Frontal cortex (tissue), 3 donors: ENCODE measurements at regions not wholly inside any gene's neighbourhood (a gene's known extent, or its start where the extent isn't known, plus 50 kb on each side); places are given as distances from the start of the nearest gene placed in this dataset.
"Not testable (repeated sequence)": the region's sequence is repeated elsewhere in the genome, so short reads cannot be mapped to it uniquely, and the experiment has no call there.

Experiments
- DNase-seq, 2 donors: peaks; one replicate each; pipeline ENCODE4 v3.0.0; 2012; ENCODE audit warnings: low spot score in 2 of 2
- FAIRE-seq: peaks from 2 replicates; lab custom pipeline; 2012; peaks lifted over from hg19 to GRCh38; lab: Jason Lieb, UNC
- donor health status: control.
- donor health status: control.
- donor health status: control.

DNA sequence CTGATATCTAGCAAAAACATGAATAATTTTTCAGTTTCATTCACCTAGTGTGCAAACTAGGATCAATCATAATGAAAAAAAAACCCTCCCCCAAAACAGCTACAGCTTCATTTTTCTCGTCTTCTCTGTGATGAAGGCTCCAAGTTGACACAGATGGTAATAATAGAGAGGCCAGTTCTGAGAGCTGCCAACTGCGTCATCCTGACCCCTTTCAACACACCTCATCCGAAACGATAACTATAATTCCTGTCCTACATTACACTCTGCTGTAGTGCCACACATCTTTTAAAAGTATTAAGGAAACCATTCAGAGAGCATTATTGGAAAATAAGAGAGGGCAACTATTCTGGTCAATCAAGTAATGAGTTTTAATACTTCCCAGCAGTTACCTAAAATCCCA, 962.3 kb upstream of the ADAMTS5 start:
- FAIRE-seq, DNase-seq: not testable (repeated sequence)

DNA sequence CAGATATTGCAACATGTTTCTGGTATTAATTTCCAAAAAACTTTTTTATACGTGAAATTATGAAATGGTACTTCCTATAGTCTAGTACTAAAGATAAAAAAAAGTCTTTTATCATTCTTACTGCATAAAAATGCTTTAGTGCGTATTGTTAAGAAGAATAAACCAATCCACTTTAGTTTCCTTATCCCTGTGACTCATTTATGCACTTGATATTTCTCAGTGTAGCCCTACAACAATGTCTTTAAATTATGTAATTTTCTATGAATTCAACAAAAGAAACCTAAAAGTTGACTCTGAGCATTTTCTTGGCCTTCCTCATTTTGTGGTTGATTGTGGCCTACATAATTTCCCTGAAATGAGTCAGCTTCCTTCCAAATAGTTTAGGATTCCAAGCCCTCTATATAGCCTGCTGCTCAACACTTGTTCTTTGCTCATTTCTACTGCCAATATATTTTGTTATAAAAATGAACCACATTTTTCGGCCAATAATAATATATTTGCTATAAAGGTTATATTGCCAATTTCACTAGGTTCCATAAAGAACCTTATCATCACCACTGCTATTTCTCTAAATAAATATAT, 961.7 kb upstream of the ADAMTS5 start:
- peak; percentile 53 for FAIRE-seq
- not testable (repeated sequence) for DNase-seq

- FAIRE-seq, DNase-seq: not testable (repeated sequence)
Observed at GRCh38 chr21:27921421-27921820, 954.5 kb upstream of the ADAMTS5 start.

- FAIRE-seq, DNase-seq: not testable (repeated sequence)
Observed at GRCh38 chr21:27917966-27918365, 951.1 kb upstream of the ADAMTS5 start.

DNA sequence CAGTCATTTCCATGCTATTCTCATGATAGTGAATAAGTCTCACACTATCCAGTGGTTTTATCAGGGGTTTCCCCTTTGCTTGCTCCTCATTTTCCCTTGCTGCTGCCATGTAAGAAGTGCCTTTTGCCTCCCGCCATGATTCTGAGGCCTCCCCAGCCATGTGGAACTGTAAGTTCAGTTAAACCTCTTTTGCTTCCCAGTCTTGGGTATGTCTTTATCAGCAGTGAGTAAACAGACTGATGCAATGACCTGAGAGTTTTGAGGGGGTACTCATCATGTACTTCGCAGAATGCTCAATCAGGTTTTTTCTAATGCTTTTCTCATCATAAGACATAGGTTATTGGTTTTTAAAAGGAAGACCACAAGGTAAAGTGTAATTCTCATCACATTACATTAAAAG, 949.4 kb upstream of the ADAMTS5 start:
- DNase-seq, FAIRE-seq: not testable (repeated sequence)

DNA sequence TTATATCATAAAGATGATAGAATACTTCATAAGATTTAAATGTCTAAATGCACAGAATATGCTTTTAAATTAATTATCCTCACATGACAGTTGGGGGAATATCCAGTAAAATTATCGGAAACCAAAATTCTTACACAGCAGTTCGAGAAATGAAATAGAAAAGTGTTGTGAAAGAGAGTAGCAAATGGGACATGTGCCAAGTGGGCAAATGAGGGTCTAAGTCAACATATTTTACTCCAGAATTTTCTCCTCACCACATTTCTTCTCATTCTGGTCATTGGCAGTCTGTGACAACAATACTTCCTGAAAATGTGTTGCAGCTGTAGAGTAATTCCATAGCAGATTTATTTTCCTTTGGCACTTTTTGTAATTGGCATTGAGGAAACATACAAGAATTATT, 945.2 kb upstream of the ADAMTS5 start:
- not testable (repeated sequence) for FAIRE-seq, DNase-seq

DNA sequence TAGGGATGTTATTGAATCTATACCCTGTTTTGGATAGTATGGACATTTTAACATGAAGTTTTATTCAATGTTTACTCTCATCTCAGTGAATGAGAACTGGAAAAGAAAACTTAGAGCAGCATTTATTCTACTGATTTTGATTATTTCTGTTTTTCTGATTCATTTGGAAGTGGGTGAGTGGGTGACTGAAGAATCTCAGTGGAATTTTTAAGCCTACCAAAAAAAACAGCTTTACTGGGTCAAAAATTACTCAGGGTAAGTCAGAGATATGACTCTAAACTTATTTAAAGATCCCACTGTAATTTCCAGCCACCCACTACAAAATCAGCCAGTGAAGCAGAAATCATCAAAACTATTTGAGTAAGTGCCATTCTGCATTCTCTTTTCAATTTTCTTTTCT, 942.6 kb upstream of the ADAMTS5 start:
- not testable (repeated sequence) for FAIRE-seq, DNase-seq

DNA sequence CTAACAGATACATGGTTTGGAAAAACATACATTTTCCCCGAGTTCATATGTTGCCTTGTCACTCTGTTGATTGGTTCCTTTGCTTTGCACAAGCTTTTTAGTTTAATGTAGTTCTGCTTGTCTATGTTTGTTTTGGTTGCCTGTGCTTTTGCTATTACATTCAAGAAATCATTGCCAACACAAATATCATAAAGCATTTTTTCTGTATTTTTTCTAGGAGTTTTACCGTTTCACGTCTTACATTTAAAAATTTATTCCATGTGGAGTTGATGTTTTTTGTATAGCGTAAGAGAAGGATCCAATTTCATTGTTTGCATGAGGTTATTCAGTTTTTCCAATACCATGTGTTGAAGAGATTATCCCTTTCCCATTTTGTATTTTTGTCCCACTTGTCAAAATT, 941.9 kb upstream of the ADAMTS5 start:
- DNase-seq, FAIRE-seq: not testable (repeated sequence)

DNA sequence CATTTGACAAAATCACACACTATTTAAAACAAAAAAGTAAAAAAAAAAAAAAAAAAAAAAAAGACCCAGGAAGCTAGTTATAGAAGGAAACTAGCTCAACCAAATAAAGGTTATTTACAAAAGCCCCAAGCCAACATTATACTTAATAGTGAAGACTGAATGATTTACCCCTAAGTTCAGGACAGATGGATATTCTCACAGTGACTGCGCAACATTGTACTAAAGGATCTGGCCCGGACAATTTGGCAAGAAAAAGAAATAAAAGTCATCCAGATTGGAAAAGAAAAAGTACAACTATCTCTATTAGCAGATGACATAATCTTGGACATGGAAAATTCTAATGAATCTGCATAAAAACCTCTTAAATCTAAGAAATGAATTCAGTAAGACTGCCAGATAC, 936.0 kb upstream of the ADAMTS5 start:
- DNase-seq, FAIRE-seq: not testable (repeated sequence)

GRCh38 chr21:27893619-27894018, 926.7 kb upstream of the ADAMTS5 start:
- not testable (repeated sequence) for FAIRE-seq, DNase-seq

- FAIRE-seq, result peak; percentile 73
- not testable (repeated sequence) for DNase-seq
Observed at GRCh38 chr21:27891495-27891894, 924.6 kb upstream of the ADAMTS5 start.

DNA sequence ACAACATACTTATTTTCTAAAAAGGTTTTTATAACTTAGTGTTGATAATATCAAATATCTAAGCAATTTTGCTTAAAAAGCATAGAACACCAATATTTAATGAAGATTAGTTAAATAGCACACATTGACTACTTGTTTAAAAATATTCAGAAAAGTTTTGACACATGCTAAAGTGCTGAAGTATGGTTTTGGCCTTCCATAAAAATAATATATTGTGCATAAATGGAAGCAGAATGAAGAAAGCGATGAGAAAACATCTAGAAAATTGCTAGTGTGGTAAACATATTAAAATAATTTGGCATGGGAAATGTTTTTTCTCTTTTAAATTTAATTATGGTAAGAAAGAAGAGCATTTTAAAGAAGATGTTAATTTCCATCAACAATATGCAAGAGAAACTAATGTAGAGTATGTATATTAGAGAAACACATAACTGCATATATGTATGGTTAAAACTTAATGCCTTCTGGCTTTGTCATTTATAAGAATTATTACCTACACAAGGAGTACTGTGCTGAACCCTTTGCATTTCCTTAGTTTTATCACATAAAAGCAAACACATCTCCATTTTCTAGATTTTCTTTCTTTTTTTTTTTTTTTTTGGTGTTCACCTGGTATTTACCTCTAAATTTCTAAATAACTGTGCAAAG, 921.0 kb upstream of the ADAMTS5 start:
- not testable (repeated sequence) for FAIRE-seq, DNase-seq

DNA sequence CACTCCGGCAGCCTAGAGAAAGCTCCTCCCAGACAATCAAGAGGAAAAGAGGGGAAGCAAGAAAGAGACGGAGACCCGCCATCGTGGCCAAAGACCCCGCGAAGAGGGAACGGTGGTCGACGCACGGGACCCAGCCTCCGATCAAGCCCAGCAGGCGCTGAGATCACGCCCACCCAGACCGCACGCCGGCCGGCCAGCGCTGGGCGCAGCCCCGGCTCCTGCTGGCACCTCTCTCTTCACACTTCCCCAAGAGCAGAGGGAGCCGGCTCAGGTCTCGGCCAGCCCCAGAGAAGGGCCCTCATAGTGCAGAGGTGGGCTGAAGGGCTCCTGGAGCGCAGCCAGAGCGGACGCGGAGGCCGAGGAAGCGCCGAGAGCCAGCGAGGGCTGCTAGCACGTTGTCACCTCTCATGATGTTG, 918.4 kb upstream of the ADAMTS5 start:
- FAIRE-seq, result no peak
- DNase-seq, result no peak

- FAIRE-seq, DNase-seq: not testable (repeated sequence)
Observed at GRCh38 chr21:27881331-27881730, 914.4 kb upstream of the ADAMTS5 start.

- not testable (repeated sequence) for DNase-seq, FAIRE-seq
Observed at GRCh38 chr21:27872411-27872810, 905.5 kb upstream of the ADAMTS5 start.

DNA sequence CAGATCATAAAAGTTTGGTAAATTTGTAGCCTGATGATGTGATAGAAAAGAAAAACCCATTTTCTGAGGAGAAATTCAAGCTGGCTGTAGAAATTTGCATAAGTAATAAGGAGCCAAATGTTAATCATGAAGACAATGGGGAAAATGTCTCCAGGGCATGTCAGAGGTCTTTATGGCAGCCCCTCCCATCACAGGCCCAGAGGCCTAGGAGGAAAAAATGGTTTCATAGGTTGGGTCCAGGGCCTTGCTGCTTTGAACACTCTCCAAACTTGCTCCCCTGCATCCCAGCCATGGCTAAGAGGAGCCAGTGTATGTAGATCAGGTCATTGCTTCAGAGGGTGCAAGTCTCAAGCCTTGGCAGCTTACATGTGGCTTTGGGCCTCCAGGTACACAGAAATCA, 903.9 kb upstream of the ADAMTS5 start:
- DNase-seq, FAIRE-seq: not testable (repeated sequence)

DNA sequence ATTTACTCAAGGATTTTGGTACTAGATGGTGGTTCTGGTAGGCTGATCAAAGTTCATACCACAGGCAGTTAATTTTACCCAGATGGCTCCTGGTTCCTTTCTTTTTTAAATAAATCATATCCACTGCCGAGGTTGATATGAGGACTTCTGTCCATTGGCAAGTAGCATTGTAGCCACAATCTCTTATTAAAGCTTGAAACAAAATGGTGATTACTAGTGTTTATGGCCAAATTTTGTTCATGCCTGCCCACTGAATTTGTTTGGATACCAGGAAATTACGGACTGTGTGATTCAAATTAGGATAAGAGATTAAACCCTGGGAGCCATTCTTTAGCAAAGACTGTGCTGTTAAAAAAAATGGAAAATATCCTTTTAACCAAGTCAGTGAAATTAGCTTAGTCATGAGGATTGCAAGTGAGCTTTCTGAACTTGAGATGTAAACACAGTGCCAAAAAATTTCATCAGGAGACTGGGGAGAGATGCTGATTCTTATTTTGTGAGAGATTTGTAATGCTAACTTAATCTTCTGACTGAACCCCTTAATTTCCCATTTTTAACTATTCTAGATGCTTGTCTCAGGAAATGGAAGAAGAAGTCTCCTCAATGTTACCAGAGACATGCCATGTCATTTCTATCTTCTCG, 893.5 kb upstream of the ADAMTS5 start:
- FAIRE-seq, DNase-seq: not testable (repeated sequence)

DNA sequence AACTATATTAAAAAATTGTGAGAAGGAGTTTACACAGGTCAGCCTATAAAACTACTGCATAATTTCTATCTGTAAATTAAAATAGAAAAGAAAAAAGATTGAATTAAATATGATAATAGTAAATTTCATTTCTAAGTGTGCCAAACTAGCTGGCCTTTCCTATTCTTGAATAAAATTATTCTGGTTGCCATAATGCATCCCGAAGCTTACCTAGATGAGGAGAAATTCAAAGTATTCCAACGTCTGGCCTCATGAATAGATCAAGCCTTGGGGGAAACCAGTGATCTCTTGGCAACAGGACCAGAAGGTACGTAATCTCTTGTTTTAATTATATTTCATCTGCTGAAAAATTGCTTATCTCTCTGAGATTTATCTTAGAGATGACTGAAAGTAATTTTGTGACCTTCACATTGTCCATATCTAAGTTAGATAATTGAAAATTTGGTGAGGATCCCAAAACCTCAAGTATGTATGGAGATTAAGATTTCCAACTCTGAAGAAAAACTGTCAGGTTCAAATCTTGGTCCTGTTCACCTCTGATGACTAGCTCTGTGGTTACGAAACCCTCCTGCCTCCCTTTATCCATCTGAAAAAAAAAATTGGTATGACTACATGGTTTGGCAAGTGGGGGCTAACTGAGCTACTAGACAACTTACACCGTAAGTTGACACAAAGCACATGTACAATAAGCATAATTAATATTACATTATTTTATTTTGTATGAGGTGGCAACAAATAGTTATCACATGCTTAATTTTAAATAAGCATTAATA, 891.4 kb upstream of the ADAMTS5 start:
- not testable (repeated sequence) for FAIRE-seq, DNase-seq

DNA sequence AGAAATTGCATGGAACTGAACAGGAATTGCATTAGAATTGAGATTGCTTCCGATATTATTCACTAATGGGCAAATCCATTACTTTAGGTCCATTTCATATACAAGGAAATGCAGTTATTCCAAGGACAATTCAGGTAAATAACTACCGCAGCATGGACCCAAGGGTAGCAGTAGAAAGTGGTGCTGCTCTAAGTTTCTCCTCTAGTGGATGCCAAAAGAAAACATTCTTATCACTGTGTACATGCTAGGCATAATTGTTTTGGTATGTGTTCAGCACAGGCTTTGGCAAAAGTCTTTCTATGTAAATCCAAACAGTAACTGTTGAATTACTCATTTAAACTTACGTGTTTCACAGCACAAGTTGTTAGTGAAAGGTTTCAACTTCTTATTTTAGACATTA, 890.1 kb upstream of the ADAMTS5 start:
- not testable (repeated sequence) for FAIRE-seq, DNase-seq

DNA sequence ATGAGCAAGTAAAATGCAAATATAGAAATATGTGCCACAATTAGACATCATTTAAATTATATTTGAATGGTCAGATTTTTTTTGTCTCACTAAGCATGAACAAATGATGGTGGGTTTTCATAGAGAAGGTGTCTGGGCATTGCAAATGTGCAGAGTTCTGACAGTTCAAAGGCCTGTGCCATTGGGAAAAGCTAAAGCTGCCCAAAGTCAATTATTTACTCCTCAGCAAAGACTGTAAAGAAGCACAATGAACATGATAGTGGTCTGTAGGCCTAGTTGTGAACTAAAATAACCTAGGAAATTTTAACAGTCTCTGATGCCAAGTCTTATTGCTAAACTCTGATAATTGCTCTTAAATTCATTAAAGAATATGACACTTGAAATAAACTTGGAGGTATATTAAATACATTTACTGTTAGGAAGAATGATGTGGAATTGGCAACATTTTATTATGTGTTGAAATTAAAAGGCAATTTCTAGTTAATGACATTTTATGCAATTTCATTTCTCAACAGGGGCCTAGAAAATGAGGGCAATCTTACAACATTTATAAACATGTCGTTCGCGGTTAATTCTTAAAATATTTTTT, 874.3 kb upstream of the ADAMTS5 start:
- no peak for FAIRE-seq

More for the DNA sequence above, 874.3 kb upstream of the ADAMTS5 start:
- DNase-seq, result no peak
